SK-N-MC (cell line): ENCODE measurements at regions not wholly inside any gene's neighbourhood (a gene's known extent, or its start where the extent isn't known, plus 50 kb on each side); places are given as distances from the start of the nearest gene placed in this dataset.

Experiments
- DNase-seq: peaks from one replicate; pipeline ENCODE4 v3.0.0-alpha.2; 2011; ENCODE audit warnings: low read depth, low spot score
- H3K27ac ChIP-seq: fragments of 200-600 bp; sonication (generic); 2 replicates; pipeline ENCODE4 v1.5.1; 2016; ENCODE audit warnings: mixed run types
- H3K36me3 ChIP-seq: fragments of 200-600 bp; sonication (generic); 2 replicates; pipeline ENCODE4 v1.6.1; 2017; ENCODE audit warnings: antibody characterized with exemption, low read length, mixed read lengths; ENCODE audit not compliant: insufficient read depth
- H3K4me3 ChIP-seq: fragments of 200-600 bp; sonication (generic); 2 replicates; pipeline ENCODE4 v1.5.1; 2016
- H3K9ac ChIP-seq: fragments of 200-600 bp; sonication (generic); 2 replicates; pipeline ENCODE4 v1.8.0; 2017; ENCODE audit warnings: mixed run types, mixed read lengths; ENCODE audit not compliant: insufficient read length
- H3K9me3 ChIP-seq: fragments of 200-600 bp; sonication (generic); 2 replicates; pipeline ENCODE4 v1.6.1; 2017; ENCODE audit warnings: low read depth, mild to moderate bottlenecking, antibody characterized with exemption, low read length, moderate library complexity, mixed read lengths
- EZH2 ChIP-seq: fragments of 200-600 bp; sonication (generic); IDR thresholded peaks from one replicate; pipeline ENCODE4 v1.6.1; 2017; ENCODE audit warnings: antibody characterized with exemption
- FOXP2 ChIP-seq: optimal IDR thresholded peaks from 2 replicates; pipeline ENCODE3; 2011; ENCODE audit warnings: mild to moderate bottlenecking, moderate library complexity; ENCODE audit not compliant: insufficient read depth; ENCODE audit errors: extremely low read length, control extremely low read depth
- POLR2AphosphoS5 ChIP-seq: IDR thresholded peaks from 2 replicates; pipeline ENCODE4 v1.6.1; 2012; ENCODE audit warnings: mild to moderate bottlenecking, low read depth, low read length, borderline replicate concordance

DNA sequence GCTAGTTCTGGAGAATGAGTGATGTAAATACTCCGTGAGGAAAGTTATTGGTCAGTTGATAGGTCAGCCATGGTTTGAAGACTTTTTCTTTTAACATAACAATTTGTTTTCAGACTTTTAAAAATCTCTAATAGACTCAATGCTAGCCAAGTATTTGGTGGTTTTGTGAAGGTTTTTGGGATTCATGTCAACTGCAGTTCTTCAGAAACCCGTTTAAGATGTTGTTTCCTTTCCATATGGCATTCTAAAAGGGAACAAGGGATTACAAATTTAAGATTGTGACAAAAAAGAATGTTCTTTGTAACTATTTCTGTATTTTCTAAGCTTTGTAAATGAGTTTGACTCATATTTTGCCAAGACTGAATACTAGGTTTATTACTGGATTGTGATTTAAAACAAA is 281.7 kb upstream of the COL8A1 start:
- H3K36me3 ChIP-seq: no peaks in the 10 kb centered on the region
- TF ChIP-seq POLR2AphosphoS5 (no peak), FOXP2 (no peak), EZH2 (no peak)
- DNase-seq: no peak
- H3K4me3 ChIP-seq: no peak overlapping the region
- no peaks in the 10 kb centered on the region for H3K9me3 ChIP-seq
- H3K9ac ChIP-seq: no peak overlapping the region
- no peak overlapping the region for H3K27ac ChIP-seq

GRCh38 chr3:99355465-99355864 is 282.9 kb upstream of the COL8A1 start:
- DNase-seq: no peak
- TF ChIP-seq EZH2 (no peak), FOXP2 (no peak), POLR2AphosphoS5 (no peak)

GRCh38 chr3:99352811-99353210 is 285.6 kb upstream of the COL8A1 start:
- H3K9me3 ChIP-seq: no peaks in the 10 kb centered on the region
- no peak overlapping the region for H3K9ac ChIP-seq
- TF ChIP-seq EZH2: no peak
- TF ChIP-seq FOXP2: no peak
- TF ChIP-seq POLR2AphosphoS5: no peak
- H3K4me3 ChIP-seq: no peak overlapping the region
- no peak overlapping the region for H3K27ac ChIP-seq
- no peaks in the 10 kb centered on the region for H3K36me3 ChIP-seq
- no peak for DNase-seq

More at GRCh38 chr3:99355465-99355864, 282.9 kb upstream of the COL8A1 start:
- no peaks in the 10 kb centered on the region for H3K36me3 ChIP-seq
- H3K9me3 ChIP-seq: no peaks in the 10 kb centered on the region
- H3K27ac ChIP-seq: no peak overlapping the region
- no peak overlapping the region for H3K9ac ChIP-seq
- H3K4me3 ChIP-seq: no peak overlapping the region

DNA sequence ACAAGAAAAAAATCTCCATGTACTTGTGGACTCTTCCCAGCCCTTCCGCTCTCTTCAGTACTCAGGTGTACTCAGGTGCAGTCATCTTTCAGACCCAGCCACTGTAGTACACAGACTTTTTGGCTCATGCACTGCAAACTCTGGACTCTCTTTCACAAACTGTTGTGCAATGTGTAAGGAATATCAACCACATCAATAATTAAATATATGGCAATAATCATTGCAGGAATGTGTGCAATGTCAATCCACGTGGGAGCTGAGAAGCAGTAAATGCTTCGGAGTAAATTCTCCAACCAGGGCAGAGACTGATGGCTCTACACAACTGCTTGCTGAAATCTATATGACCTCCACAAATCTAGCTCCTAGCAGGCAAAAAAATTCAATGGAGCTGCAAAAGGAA is 287.3 kb upstream of the COL8A1 start:
- H3K36me3 ChIP-seq: no peaks in the 10 kb centered on the region
- no peak for DNase-seq
- TF ChIP-seq FOXP2 (no peak), POLR2AphosphoS5 (no peak), EZH2 (no peak)
- no peak overlapping the region for H3K4me3 ChIP-seq
- H3K9me3 ChIP-seq: no peaks in the 10 kb centered on the region
- no peak overlapping the region for H3K9ac ChIP-seq
- H3K27ac ChIP-seq: no peak overlapping the region

GRCh38 chr3:99348451-99348850 is 289.9 kb upstream of the COL8A1 start:
- Histone ChIP-seq H3K9me3 (no peaks in the 10 kb centered on the region), H3K36me3 (no peaks in the 10 kb centered on the region), H3K27ac (no peak overlapping the region), H3K4me3 (no peak overlapping the region), H3K9ac (no peak overlapping the region)
- no peak for TF ChIP-seq POLR2AphosphoS5
- no peak for TF ChIP-seq EZH2
- TF ChIP-seq FOXP2: no peak
- no peak for DNase-seq

DNA sequence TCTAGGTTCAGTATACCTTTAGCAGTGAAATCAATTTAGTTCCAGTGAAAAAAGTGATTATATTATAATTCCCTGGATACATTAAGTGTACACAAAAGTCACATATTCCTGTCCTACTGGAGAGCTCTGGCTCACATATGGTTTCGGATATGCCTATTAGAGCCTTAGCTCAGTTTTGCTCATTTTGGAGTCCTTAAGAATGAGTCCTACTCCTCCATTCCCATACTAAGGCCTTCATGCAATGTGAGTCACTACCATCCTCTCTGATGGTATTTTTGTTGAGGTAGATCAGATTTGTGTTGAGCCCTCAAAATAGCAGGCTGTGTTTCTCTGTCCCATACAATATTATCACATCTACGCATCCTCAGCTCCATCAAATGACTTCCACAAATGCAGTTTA is 294.2 kb upstream of the COL8A1 start:
- no peak overlapping the region for H3K27ac ChIP-seq
- DNase-seq: no peak
- H3K36me3 ChIP-seq: no peaks in the 10 kb centered on the region
- no peak for TF ChIP-seq POLR2AphosphoS5
- TF ChIP-seq EZH2: no peak
- no peak for TF ChIP-seq FOXP2
- no peak overlapping the region for H3K9ac ChIP-seq
- no peaks in the 10 kb centered on the region for H3K9me3 ChIP-seq
- H3K4me3 ChIP-seq: no peak overlapping the region

GRCh38 chr3:99342383-99342782 is 296.0 kb upstream of the COL8A1 start:
- H3K4me3 ChIP-seq: no peak overlapping the region
- H3K9ac ChIP-seq: no peak overlapping the region
- no peak for DNase-seq
- no peak for TF ChIP-seq FOXP2
- no peak for TF ChIP-seq EZH2
- no peak for TF ChIP-seq POLR2AphosphoS5
- H3K27ac ChIP-seq: no peak overlapping the region
- no peaks in the 10 kb centered on the region for H3K36me3 ChIP-seq
- no peaks in the 10 kb centered on the region for H3K9me3 ChIP-seq

GRCh38 chr3:99339222-99339621 is 299.2 kb upstream of the COL8A1 start:
- Histone ChIP-seq H3K36me3 (no peaks in the 10 kb centered on the region), H3K4me3 (no peak overlapping the region), H3K9ac (no peak overlapping the region), H3K9me3 (no peaks in the 10 kb centered on the region), H3K27ac (no peak overlapping the region)
- TF ChIP-seq EZH2: no peak
- TF ChIP-seq FOXP2: no peak
- no peak for TF ChIP-seq POLR2AphosphoS5
- DNase-seq: no peak

DNA sequence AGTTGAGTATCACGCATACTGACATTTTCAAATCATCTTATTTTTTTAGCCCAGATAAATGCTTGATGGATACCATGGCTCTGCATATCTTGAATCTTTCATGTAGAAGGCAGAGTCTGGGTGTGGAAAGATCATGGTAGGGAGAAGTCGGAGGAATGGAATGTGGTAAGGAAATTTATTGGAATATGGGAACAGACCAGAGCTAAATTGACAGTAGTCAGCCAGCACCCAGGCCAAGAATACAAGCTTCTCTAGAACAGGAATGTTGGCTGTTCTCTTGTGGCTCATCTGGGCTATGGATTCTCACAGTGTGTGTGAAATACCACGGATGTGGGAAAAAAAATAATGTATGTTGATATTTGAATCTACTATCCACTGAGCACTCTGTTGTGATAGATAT is 305.7 kb upstream of the COL8A1 start:
- Histone ChIP-seq H3K27ac (no peak overlapping the region), H3K9me3 (no peaks in the 10 kb centered on the region), H3K4me3 (no peak overlapping the region), H3K36me3 (no peaks in the 10 kb centered on the region), H3K9ac (no peak overlapping the region)
- no peak for DNase-seq
- TF ChIP-seq POLR2AphosphoS5 (no peak), FOXP2 (no peak), EZH2 (no peak)
